ENCODE measurements at regions not wholly inside any gene's neighbourhood (a gene's known extent, or its start where the extent isn't known, plus 50 kb on each side); places are given as distances from the start of the nearest gene placed in this dataset.

- Mint-ChIP-seq H3K4me1 (ENCODE audit: low read depth, unreplicated experiment) (no peaks in the 10 kb centered on the region), H3K36me3 (ENCODE audit: insufficient read depth, unreplicated experiment) (no peaks in the 10 kb centered on the region), H3K9me3 (ENCODE audit: unreplicated experiment) (no peaks in the 10 kb centered on the region), H3K4me3 (ENCODE audit: unreplicated experiment) (no peak overlapping the region), H3K27me3 (ENCODE audit: insufficient read depth, unreplicated experiment) (no peaks in the 10 kb centered on the region), H3K27ac (ENCODE audit: unreplicated experiment) (no peak overlapping the region)
- BruUV-seq (replicated peaks): no TSS peak
- peak; percentile 42 to 66 for DNase-seq
- ChIA-PET POLR2A (no interaction called here), CTCF (interaction anchor here (0.6 kb wide), 1 partner anchor 400 kb away, joined by 3 read pairs; no protein-coding TSS in a partner anchor)
- H3K4me3 ChIP-seq (ENCODE audit: low read depth, low read length): no peak overlapping the region
- no peaks in the 10 kb centered on the region for H3K9me3 ChIP-seq
- no peaks in the 10 kb centered on the region for H3K27me3 ChIP-seq (replicated peaks; ENCODE audit: control insufficient read depth, insufficient read depth, low read length)
- peak; percentile 69 to 70 for TF ChIP-seq CTCF (IDR thresholded peaks at IDR 0.05; ENCODE audit: insufficient read depth in 1 of 2, low read depth in 1 of 2, low read length in 1 of 2, severe bottlenecking in 1 of 2, unreplicated experiment in 1 of 2)
- no peaks in the 10 kb centered on the region for H3K36me3 ChIP-seq (ENCODE audit: control insufficient read depth, insufficient read depth, low read length)
- intact Hi-C loops (cut with micrococcal nuclease; ENCODE audit: unreplicated experiment): loop anchor here (1.0 to 10.0 kb wide), 5 partner anchors 70 to 416 kb away; no protein-coding TSS in a partner anchor
- H3K4me1 ChIP-seq: no peaks in the 10 kb centered on the region
Observed at GRCh38 chr14:24734917-24735500, 101.0 kb upstream of the GZMB start.

- POLR2A ChIA-PET: interaction anchor here (0.6 kb wide), 1 partner anchor 599 kb away, joined by 5 read pairs; no protein-coding TSS in a partner anchor
- H3K4me3 ChIP-seq (ENCODE audit: low read depth, low read length): no peak overlapping the region
- H3K27ac Mint-ChIP-seq (ENCODE audit: unreplicated experiment): no peak overlapping the region
- no TSS peak for BruUV-seq (replicated peaks)
- no peaks in the 10 kb centered on the region for H3K9me3 Mint-ChIP-seq (ENCODE audit: unreplicated experiment)
- intact Hi-C loops (cut with micrococcal nuclease; ENCODE audit: unreplicated experiment): no loop called here
- H3K27me3 Mint-ChIP-seq (ENCODE audit: insufficient read depth, unreplicated experiment): peaks cover 9% of the 10 kb centered on the region
- no peak for TF ChIP-seq CTCF (IDR thresholded peaks at IDR 0.05; ENCODE audit: insufficient read depth in 1 of 2, low read depth in 1 of 2, low read length in 1 of 2, severe bottlenecking in 1 of 2, unreplicated experiment in 1 of 2)
- H3K9me3 ChIP-seq: no peaks in the 10 kb centered on the region
- H3K27me3 ChIP-seq (replicated peaks; ENCODE audit: control insufficient read depth, insufficient read depth, low read length): no peaks in the 10 kb centered on the region; the same call in 1 of the 2 replicates
- H3K4me1 Mint-ChIP-seq (ENCODE audit: low read depth, unreplicated experiment): no peaks in the 10 kb centered on the region
- H3K36me3 Mint-ChIP-seq (ENCODE audit: insufficient read depth, unreplicated experiment): no peaks in the 10 kb centered on the region
- no peaks in the 10 kb centered on the region for H3K4me1 ChIP-seq
- H3K4me3 Mint-ChIP-seq (ENCODE audit: unreplicated experiment): no peak overlapping the region
- DNase-seq: no peak
- H3K36me3 ChIP-seq (ENCODE audit: control insufficient read depth, insufficient read depth, low read length): no peaks in the 10 kb centered on the region
- CTCF ChIA-PET: no interaction called here
Observed at GRCh38 chr14:24726480-24726879, 92.5 kb upstream of the GZMB start.

- Mint-ChIP-seq H3K9me3 (ENCODE audit: unreplicated experiment) (no peaks in the 10 kb centered on the region), H3K36me3 (ENCODE audit: insufficient read depth, unreplicated experiment) (no peaks in the 10 kb centered on the region), H3K4me1 (ENCODE audit: low read depth, unreplicated experiment) (no peaks in the 10 kb centered on the region), H3K4me3 (ENCODE audit: unreplicated experiment) (no peak overlapping the region), H3K27me3 (ENCODE audit: insufficient read depth, unreplicated experiment) (peaks cover 9% of the 10 kb centered on the region), H3K27ac (ENCODE audit: unreplicated experiment) (no peak overlapping the region)
- H3K27me3 ChIP-seq (replicated peaks; ENCODE audit: control insufficient read depth, insufficient read depth, low read length): no peaks in the 10 kb centered on the region; the same call in 1 of the 2 replicates
- POLR2A ChIA-PET: no interaction called here
- H3K4me1 ChIP-seq: no peaks in the 10 kb centered on the region
- H3K9me3 ChIP-seq: no peaks in the 10 kb centered on the region
- H3K36me3 ChIP-seq (ENCODE audit: control insufficient read depth, insufficient read depth, low read length): no peaks in the 10 kb centered on the region
- CTCF ChIA-PET: no interaction called here
- intact Hi-C loops (cut with micrococcal nuclease; ENCODE audit: unreplicated experiment): no loop called here
- no peak for TF ChIP-seq CTCF (IDR thresholded peaks at IDR 0.05; ENCODE audit: insufficient read depth in 1 of 2, low read depth in 1 of 2, low read length in 1 of 2, severe bottlenecking in 1 of 2, unreplicated experiment in 1 of 2)
- H3K4me3 ChIP-seq (ENCODE audit: low read depth, low read length): no peak overlapping the region
- no TSS peak for BruUV-seq (replicated peaks)
- no peak for DNase-seq
Observed at GRCh38 chr14:24725311-24725710, 91.3 kb upstream of the GZMB start.
